NOMO-1 treated with DMSO at 0.1 percent for 48 hours (cell line): ENCODE measurements at regions not wholly inside any gene's neighbourhood (a gene's known extent, or its start where the extent isn't known, plus 50 kb on each side); places are given as distances from the start of the nearest gene placed in this dataset.

ENCODE experiments used
- DNase-seq: peaks from one replicate; lab custom pipeline; 2025; ENCODE audit not compliant: unreplicated experiment; lab: John Stamatoyannopoulos, UW

DNA sequence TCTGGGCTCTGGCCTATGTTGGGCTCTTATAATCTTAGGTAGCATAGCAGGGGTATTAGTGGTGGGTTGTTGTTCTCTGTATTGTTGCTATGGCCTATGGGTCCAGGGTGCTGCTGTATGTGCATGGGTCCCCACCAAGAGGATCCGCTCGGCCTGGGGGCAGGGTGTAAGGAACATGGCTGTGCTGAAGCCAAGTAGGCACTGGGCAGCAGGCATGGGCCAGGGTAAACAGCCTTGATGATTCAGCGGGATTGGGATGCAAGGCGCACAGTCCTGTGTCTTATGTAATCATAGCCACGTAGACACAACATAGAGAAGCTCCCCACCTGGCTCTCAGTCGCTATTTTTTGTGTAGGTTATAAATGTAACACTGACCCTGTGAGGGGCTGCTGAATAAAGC, 306.9 kb downstream of the ZPLD1 start:
- no peak for DNase-seq

DNA sequence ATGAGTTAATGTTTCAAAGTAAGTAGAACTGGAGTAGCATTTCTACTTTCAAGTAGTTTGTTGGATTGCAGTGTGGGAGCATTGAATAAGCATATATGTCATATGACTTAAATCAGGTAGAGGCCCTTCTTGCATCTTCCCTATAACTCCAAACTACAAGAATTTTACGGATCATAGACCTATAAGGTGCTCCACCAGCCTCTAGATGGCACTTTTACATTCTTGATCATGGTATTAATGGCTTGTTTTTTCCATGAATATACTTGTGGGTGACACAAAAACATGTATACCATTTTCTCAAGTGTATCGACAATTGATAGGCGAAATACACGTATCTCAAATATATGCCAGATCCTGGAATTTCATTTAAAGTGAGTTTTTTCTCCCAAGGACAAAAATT, 311.1 kb downstream of the ZPLD1 start:
- no peak for DNase-seq

DNA sequence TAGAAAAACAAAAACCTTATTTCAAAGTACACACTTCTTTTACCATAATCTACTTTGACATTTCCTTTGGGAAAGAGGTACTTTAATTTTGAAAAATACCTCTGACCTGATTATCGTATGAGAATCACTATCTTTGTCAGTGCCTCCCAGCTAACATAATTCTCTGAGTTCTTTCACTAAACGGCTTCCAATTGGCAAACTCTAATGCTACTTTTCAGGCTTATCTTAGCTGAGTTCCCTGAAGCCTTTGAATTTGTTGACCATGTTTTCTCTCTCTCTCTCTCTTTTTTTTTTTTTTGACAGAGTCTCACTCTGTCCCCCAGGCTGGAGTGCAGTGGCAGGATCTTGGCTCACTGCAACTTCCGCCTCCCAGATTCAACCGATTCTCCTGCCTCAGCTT, 312.8 kb downstream of the ZPLD1 start:
- DNase-seq: no peak

DNA sequence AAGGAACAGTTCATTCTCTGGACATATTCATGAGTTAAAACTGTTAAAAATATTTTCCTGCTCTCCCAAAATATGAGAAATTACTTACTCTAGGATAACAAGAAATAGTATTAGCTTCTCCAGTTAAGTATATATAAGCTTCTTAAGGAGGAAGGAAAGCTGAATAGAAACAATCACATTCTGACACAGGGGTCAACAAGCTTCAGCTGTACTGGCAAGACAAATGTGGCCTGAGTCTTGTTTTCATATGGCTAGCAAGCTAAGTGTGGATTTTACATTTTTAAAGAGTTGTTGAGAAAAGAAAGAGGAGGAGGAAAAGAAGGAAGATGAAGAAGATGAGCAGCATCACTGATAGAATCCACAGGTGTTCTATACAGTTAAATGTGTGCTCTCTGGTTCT, 313.8 kb downstream of the ZPLD1 start:
- no peak for DNase-seq

DNA sequence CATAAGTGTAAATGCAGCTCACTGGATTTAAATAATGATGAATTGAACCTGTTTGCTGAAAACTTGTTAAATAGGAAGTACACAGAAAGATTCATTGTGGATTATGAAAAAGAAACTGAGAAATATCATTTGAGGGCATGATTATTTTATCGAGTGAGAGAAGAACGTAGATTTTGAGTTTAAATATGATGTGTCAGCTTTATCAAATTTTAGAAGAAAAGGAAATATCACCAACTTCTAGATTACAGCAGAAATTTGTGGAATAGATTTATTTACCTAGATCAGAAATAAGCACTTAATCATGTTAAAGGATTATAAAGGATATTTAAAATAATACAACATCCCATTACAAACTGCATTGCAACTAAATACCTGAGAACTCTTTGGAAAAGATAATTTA, 315.5 kb downstream of the ZPLD1 start:
- no peak for DNase-seq

DNA sequence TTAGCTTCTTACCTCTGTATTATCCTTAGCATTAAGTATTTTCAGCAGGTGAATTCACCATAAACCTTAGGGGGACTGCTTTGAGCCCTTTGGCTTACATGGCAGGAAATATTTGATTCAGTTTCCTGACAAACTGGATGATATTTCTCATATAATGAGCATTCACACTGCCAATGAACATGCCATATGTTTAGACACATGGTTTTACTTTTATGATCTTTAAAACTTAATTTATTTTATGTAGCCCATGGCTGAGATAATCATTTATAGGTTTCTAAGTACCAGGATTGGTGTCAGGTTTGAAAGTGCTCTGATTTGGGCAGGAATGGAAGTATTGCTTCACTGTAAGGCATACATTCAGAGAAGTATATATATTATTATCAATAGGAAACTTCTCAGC, 319.1 kb downstream of the ZPLD1 start:
- DNase-seq: no peak

DNA sequence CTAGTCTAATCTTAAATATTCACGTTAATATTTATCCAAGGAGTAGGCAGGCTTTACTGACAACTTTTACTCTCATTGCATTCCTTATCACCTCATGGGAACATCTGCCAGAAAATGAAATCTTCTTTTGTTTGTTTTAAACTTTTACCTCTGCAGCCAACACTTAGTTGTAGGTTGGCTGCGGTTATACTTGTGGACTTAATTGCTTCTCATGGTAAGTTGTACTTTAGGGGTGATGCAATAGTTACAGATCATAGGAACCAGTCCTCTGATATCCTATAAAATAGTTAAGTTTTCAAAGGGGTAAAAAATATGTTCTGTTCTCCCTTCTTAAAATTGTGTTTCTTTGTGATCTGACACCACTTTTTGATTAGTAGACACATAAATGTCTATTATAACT, 321.9 kb downstream of the ZPLD1 start:
- no peak for DNase-seq

DNA sequence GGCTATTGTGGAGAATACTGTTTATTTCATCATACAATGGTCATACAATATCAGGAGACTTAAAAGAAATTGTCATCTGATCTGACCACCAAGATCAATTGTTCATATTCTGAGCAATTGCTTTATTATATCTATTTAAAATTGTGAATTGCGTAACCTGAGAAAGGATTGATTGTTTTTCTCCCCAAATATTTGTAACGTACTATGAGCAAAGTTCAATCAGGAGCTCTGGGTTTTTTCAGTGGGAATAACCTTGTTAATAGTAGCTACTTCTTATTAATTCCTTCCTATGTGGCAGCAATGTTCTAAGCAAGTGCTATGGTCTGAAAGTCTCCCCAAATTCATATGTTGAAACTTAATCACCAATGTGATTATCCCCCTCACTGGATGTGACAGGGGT, 323.1 kb downstream of the ZPLD1 start:
- no peak for DNase-seq

DNA sequence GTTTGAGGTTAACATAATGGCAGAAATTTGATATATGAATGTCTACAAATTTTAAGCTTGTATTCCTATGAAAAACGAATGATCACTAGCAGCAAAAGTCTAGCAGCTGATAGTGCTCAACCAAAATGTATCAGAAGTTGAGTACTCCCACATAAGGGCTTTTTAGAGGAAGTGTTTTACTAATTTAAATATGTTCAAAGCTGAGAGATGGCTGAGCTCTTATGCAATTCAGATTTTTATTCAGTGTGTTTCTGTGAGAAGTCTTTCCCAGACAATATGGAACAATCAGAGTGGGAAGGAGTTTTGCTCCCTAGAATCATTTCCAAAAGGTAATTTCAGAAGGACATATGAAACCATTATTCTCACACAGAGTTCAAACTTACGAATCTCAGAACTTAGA, 327.0 kb downstream of the ZPLD1 start:
- DNase-seq: peak; percentile 22

DNA sequence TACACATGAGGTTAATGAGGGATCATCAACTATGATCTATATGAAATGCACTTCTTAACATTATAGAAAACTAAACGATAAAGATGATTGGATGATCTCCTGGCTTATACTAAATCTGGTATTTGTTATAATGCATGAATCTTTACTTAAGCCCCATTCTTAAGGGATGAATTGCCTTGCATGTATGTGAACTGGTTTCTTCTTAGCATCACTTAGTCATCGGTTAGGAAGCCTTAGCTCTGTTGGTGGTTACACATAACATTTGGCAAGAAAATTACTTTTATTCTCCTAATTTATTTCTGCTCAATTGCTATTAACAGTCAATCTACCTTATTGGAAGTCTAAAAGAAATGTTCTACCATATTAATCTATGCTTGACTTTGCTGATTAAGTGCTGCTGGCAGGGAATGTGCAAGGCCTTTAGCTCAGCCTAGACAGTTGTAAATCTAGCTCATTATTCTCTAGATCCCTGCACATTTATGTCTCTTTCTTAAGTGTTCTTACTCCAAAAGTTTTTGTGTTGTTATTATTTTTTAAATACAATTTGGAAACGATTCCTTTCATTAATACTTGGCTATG, 356.0 kb downstream of the ZPLD1 start:
- no peak for DNase-seq

DNA sequence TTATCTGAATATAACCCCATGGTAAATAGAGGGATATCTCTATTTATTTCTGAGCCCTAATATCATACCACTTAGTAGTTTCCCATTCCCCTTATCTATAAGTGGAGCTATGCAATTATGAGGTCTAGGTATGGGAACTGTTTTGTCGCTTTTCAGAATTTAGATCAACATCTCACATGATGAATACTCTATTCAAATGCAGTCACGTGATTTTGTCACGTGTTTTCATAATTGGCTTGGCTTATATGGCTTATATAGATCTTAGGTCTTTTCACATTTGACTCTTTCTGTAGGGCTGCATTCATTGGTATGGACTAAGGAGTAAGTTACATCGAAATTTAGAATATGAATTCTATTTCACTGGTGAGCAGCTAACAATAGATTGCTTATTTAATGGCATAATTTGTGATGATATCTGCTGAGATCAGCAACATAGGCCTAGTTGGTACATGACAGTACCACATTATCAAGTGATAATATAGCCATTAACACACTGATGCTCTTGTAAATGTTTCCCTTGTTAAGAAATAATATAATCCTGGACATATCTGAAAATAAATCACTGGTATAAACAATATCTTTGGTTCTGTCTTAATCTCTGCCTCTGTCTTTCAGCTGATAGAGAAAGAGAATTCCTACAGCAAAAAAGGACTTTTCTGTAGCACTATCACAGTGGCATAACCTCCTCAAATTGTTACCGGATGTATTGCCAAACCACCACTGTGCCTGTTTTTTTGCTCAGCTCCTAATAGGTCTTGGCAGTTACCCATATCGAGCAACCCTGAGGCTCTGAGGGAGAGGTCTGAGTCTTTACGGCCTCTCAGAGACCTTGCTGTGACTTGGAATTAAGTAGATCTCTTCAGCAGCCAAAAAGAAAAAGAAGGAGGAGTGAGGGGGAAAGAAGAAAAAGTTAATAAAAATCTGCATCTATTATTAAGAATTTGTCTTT, 357.1 kb downstream of the ZPLD1 start:
- DNase-seq: no peak

DNA sequence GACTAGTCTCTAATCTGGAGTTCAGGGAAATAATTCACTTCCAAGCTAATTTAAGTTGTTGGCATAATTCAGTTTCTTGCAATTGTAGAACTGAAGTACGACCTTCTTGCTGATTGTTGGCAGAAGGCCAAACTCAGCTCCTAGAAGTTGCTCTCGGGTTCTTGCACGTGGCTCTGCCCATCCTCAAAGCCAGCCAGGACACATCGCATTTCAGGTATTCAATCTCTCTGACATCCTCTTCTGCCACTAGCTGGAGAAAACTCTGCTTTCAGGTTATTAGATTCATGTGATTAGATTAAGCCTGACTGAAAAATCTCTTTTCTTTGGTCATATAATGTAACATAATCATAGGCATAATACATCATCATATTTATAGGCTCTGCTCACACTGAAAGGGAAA, 362.0 kb downstream of the ZPLD1 start:
- DNase-seq: no peak

DNA sequence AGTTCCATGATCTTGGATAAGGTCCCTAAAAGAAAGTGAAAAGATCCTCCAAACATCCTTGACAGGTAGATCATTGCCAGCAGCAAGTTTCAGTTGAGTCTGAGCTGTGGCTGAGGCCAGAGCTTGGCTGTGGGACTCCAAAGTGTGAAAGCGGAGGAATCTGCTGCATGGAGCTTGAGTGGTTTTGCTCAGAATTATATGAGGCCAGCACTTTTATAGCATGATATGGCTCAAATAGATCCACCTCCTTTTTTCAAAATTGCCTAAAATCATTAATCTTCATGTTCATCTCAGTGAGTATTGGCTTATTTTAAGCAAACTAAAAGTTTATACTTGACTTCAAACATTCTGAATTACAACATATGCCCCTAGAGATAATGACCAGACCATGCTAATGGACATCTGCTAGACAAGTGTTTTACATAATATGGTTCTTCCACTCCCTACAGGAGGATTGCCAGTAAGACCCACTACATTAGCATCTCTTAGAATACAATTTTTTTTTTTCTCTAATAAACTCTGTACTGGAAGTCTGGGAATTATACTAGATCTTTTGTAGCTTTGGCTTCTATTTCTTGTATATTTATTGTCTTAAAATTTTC, 368.1 kb downstream of the ZPLD1 start:
- DNase-seq: no peak

DNA sequence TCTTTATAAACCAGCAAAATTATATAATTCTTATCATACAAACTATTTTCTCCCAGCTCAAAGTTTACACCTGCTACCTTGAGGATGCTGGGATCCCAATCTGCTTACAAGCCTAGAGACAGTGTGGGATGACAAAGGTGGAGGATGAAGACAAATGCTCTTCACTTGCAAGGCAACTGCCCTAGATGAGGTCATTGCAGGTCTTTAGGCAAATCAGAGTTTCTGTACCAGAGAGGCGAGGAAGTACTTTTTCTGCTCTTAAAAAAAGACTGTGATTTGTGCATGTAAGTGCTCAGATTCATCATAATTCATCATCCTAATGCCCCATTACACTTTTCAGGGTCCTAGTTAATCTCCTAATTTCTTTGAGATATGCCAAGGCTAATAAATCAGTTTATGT, 376.1 kb downstream of the ZPLD1 start:
- DNase-seq: no peak

DNA sequence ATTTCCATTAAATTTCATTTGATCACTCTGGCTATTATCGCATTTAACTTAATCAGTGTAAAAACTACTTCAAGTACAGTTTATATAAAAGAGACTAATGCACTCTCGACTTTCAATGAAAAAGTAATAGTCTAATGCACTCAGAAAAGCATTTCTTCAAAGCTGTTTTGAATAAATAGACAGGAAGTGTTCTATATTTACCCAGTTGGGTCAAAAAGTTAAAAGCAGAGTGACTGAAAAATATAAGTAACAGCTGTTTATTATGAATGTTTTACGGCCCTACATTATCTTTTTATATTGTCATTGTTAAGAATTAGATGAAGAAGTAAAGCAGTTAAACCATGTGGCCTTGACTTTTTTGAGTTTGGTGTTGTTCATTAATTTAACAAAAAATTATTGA, 391.8 kb downstream of the ZPLD1 start:
- no peak for DNase-seq

DNA sequence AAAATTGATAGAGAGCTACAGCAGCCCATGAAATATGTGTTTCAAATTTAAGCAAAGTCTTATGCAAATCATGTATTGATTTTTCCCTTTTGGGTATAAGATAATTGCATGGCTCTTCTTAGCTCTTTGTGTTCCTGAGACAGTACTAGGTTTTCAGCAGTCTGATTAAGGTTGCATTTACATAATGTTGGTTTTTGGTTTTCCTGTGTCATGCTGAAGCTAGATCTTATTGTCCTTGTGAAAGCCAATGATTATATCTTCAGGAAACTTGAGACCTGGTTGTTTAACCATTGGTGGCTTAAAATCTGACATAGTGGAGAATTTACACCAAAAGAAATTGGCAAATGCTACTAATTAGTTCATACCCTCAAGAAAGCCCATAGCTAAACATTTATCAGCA, 392.6 kb downstream of the ZPLD1 start:
- no peak for DNase-seq

DNA sequence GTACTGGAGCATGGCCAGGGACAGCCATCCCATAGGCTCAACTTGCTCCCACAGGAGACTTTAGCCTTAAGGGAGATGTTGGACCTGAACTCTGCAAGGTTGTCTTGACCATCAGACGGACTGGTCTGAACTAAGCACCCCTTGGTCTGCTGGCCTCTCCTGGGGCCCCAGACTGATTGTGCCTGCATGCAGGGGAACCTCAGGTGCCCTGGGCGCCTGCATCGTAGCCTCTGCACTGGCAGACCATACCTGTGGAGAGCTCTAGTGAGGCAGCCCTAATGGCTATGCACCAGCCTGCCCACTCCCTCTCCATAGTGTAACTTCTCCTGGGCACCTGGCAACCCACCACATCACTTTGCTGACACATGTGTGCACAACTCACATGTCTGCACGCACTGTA, 395.6 kb downstream of the ZPLD1 start:
- no peak for DNase-seq

DNA sequence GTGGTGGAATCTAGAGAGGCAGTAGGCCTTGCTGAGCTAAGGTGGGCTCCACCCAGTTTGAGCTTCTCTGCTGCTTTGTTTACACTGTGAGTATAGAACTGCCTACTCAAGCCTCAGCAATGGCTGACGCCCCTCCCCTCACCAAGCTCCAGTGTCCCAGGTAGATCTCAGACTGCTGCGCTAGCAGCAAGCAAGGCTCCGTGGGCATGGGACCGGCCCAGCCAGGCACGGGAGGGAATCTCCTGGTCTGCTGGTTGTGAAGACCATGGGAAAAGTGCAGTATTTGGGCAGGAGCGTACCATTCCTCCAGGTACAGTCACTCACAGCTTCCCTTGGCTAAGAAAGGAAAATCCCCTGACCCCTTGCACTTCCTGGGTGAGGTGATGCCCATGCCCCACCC, 407.1 kb downstream of the ZPLD1 start:
- DNase-seq: no peak

DNA sequence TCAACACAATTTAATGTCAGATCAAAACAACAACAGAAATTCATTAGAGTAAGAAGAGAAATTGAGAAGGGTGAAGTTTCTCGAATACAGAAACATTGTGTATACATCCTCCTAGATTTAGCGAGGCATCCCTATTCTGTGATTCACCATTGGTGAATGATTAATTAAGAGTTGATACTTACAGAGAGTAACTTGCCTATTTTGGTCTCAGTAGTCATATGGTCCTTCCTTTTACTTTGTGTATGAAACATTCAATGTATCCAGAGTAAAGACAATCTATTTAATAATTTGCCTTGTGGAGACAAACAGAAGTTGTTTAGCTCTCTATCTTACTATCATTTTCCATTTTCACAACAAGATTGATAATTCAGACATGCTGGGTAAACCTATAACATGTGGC, 432.0 kb downstream of the ZPLD1 start:
- no peak for DNase-seq

DNA sequence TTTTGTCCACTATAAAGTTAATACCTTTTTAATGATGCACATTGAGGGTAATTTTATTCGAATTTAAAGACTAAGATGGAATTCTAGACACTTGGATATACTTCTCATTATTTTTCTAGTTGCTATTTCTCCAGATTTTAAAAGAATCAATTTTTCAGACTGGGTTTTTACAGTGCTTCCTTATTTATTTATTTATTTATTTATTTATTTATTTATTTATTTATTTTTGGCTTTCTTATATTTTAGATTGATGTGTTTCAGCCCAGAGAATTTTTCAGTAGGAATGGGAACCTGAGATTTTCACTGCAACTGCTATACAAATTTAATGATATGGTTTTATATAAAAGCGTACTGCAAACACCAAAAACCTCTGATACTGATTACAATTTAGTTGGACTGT, 448.7 kb downstream of the ZPLD1 start:
- DNase-seq: no peak

DNA sequence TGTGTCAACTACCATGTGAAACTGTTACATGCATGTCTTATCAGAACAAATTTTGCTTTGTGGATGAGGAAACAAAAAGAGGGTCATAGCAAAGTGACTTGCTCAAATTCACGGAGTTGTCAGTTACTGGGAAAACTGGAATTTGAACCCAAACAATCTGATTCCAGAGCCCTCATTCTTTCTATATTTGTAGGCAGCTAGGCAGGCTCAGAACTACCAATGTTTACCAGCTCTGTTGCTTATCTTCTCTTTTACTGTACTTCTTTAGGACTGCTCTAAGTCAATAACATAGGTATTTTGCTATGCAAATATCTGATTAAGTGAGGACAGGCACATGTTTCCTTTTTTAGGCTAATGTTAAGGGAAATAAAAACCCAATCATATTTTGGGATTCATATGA, 450.5 kb downstream of the ZPLD1 start:
- DNase-seq: no peak

DNA sequence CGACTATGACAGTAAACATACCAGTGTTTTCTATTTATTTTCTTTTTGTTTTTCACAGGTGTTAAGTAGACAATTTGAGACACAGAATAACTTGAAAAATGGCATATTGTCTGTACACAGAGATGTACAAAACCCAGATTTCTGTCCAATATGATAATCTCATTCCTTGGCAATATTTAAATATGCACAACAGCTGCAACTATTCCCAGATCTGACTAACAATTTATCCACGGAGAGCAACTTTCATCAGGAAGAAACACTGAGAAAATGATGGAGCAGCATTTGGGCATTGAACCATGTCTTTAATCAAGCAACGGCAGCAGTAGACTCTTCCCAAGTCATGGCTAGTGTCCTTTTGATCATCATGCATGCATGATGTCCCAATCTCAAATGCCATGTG, 452.6 kb downstream of the ZPLD1 start:
- no peak for DNase-seq
